ENCODE measurements at regions not wholly inside any gene's neighbourhood (a gene's known extent, or its start where the extent isn't known, plus 50 kb on each side); places are given as distances from the start of the nearest gene placed in this dataset.

DNA sequence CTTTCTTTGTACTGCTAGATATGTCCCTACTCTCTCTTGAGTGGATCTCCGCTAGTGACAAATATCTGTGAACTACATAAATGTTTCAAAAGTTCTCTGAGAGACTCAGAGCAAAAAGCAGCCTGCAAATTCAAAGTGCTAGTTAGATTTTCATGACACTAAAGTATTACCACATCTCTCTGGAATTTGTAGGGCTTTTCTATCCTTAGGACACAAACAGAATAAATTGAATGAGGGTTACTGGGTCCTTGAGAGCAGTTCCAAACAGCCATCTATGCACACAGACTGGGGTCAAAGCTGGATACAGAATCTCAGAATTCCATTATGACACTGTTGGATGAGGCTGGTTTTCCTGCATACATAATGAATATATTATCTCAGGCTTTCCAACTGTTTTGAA is 953.2 kb downstream of the DIAPH3 start:
- POLR2A ChIA-PET = no interaction called here

DNA sequence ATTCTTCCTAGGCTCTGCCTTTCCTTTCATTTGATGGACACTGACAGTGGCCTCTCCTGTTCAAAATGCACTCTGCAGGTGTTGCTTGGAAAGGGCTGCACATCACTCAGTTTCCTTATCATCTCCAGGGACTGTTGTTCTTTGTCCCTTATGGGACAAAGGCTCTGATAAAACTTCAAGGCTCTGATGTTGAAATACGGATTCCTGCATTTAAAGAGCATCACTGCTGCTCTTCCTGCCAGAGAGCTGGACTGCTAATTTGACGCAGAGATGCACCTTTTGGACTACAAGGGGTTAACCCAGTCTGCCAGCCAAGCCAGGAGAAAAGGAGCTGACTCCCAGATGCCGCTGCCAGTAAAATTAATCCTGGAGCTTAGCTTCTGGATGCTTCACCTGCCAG is 952.1 kb downstream of the DIAPH3 start:
- Histone ChIP-seq H3K36me3 (ENCODE audit: control insufficient read depth in 2 of 2, insufficient read depth in 1 of 2, low read length in 2 of 2) (no peaks in the 10 kb centered on the region), H3K4me1 (ENCODE audit: control insufficient read depth, insufficient read depth, low read length) (no peaks in the 10 kb centered on the region), H3K4me3 (ENCODE audit: low read depth, low read length) (no peak overlapping the region), H3K27ac (ENCODE audit: extremely low read depth, low read depth, low read length) (no peak overlapping the region), H3K9me3 (ENCODE audit: control insufficient read depth, insufficient read depth, low read depth, low read length) (no peaks in the 10 kb centered on the region)
- CTCF ChIA-PET = no interaction called here
- POLR2A ChIA-PET = no interaction called here
- TF ChIP-seq ZNF202 (tag by site-specific recombination; IDR thresholded peaks at IDR 0.05; ENCODE audit: borderline replicate concordance) (no peak), YY1 (tag by site-specific recombination; IDR thresholded peaks at IDR 0.05) (no peak), ZFHX2 (tag by site-specific recombination; conservative IDR thresholded peaks at IDR 0.05) (no peak)
- TF ChIP-seq, protein P1, sequence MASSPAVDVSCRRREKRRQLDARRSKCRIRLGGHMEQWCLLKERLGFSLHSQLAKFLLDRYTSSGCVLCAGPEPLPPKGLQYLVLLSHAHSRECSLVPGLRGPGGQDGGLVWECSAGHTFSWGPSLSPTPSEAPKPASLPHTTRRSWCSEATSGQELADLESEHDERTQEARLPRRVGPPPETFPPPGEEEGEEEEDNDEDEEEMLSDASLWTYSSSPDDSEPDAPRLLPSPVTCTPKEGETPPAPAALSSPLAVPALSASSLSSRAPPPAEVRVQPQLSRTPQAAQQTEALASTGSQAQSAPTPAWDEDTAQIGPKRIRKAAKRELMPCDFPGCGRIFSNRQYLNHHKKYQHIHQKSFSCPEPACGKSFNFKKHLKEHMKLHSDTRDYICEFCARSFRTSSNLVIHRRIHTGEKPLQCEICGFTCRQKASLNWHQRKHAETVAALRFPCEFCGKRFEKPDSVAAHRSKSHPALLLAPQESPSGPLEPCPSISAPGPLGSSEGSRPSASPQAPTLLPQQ (tag by site-specific recombination; IDR thresholded peaks at IDR 0.05) = no peak
- TF ChIP-seq, protein P2, sequence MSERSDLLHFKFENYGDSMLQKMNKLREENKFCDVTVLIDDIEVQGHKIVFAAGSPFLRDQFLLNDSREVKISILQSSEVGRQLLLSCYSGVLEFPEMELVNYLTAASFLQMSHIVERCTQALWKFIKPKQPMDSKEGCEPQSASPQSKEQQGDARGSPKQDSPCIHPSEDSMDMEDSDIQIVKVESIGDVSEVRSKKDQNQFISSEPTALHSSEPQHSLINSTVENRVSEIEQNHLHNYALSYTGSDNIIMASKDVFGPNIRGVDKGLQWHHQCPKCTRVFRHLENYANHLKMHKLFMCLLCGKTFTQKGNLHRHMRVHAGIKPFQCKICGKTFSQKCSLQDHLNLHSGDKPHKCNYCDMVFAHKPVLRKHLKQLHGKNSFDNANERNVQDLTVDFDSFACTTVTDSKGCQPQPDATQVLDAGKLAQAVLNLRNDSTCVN (tag by site-specific recombination; optimal IDR thresholded peaks at IDR 0.05) = no peak

More for the DNA sequence above, 953.2 kb downstream of the DIAPH3 start:
- H3K4me3 ChIP-seq (ENCODE audit: low read depth, low read length) = no peak overlapping the region
- H3K27ac ChIP-seq (ENCODE audit: extremely low read depth, low read depth, low read length) = no peak overlapping the region
- H3K9me3 ChIP-seq (ENCODE audit: control insufficient read depth, insufficient read depth, low read depth, low read length) = no peaks in the 10 kb centered on the region
- no peaks in the 10 kb centered on the region for H3K36me3 ChIP-seq (ENCODE audit: control insufficient read depth in 2 of 2, insufficient read depth in 1 of 2, low read length in 2 of 2)
- CTCF ChIA-PET = no interaction called here
- no peak for TF ChIP-seq ZNF174 (tag by site-specific recombination; IDR thresholded peaks at IDR 0.05)
- TF ChIP-seq, protein P3, sequence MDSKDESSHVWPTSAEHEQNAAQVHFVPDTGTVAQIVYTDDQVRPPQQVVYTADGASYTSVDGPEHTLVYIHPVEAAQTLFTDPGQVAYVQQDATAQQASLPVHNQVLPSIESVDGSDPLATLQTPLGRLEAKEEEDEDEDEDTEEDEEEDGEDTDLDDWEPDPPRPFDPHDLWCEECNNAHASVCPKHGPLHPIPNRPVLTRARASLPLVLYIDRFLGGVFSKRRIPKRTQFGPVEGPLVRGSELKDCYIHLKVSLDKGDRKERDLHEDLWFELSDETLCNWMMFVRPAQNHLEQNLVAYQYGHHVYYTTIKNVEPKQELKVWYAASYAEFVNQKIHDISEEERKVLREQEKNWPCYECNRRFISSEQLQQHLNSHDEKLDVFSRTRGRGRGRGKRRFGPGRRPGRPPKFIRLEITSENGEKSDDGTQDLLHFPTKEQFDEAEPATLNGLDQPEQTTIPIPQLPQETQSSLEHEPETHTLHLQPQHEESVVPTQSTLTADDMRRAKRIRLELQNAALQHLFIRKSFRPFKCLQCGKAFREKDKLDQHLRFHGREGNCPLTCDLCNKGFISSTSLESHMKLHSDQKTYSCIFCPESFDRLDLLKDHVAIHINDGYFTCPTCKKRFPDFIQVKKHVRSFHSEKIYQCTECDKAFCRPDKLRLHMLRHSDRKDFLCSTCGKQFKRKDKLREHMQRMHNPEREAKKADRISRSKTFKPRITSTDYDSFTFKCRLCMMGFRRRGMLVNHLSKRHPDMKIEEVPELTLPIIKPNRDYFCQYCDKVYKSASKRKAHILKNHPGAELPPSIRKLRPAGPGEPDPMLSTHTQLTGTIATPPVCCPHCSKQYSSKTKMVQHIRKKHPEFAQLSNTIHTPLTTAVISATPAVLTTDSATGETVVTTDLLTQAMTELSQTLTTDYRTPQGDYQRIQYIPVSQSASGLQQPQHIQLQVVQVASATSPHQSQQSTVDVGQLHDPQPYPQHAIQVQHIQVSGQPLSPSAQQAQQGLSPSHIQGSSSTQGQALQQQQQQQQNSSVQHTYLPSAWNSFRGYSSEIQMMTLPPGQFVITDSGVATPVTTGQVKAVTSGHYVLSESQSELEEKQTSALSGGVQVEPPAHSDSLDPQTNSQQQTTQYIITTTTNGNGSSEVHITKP (tag by site-specific recombination; IDR thresholded peaks at IDR 0.05) = no peak
- no peak for TF ChIP-seq ZNF530 (tag by site-specific recombination; IDR thresholded peaks at IDR 0.05; ENCODE audit: low read depth)
- no peak for TF ChIP-seq ZNF335 (tag by site-specific recombination; conservative IDR thresholded peaks at IDR 0.05)
- TF ChIP-seq ZNF48 (tag by site-specific recombination; IDR thresholded peaks at IDR 0.05) = no peak
- TF ChIP-seq, protein P2 (tag by site-specific recombination; optimal IDR thresholded peaks at IDR 0.05) = no peak
- no peaks in the 10 kb centered on the region for H3K4me1 ChIP-seq (ENCODE audit: control insufficient read depth, insufficient read depth, low read length)

DNA sequence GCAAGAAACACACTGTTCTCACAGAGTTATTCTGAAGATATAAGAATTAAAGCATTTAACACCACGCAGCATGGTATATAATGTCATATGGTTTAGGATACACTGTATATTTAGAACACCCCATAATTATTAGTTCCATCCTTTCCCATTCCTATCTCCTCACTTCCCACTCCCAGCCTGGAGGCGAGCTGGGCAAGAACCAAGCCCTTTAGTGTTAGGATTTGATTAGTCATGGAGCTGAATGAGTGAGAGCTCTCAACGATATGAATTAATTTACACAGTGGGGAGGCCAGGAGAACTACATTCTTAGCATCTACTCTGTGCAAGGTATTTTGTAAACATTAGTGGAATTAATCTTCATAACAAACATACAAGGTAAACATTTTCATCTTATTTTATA is 934.3 kb downstream of the DIAPH3 start:
- Histone ChIP-seq H3K9me3 (ENCODE audit: control insufficient read depth, insufficient read depth, low read depth, low read length) (no peaks in the 10 kb centered on the region), H3K36me3 (ENCODE audit: control insufficient read depth in 2 of 2, insufficient read depth in 1 of 2, low read length in 2 of 2) (no peaks in the 10 kb centered on the region), H3K27ac (ENCODE audit: extremely low read depth, low read depth, low read length) (no peak overlapping the region), H3K4me1 (ENCODE audit: control insufficient read depth, insufficient read depth, low read length) (no peaks in the 10 kb centered on the region), H3K4me3 (ENCODE audit: low read depth, low read length) (no peak overlapping the region)
- ChIA-PET CTCF (no interaction called here), POLR2A (no interaction called here)
- TF ChIP-seq ZNF654 (tag by site-specific recombination; IDR thresholded peaks at IDR 0.05; ENCODE audit: low read depth) (no peak), ZNF404 (tag by site-specific recombination; IDR thresholded peaks at IDR 0.05) (no peak), ZNF266 (tag by site-specific recombination; IDR thresholded peaks at IDR 0.05; ENCODE audit: low read depth) (no peak), ZNF214 (tag by site-specific recombination; IDR thresholded peaks at IDR 0.05; ENCODE audit: borderline replicate concordance) (no peak), ZEB2 (tag by site-specific recombination; IDR thresholded peaks at IDR 0.05) (no peak), ZBTB1 (tag by site-specific recombination; IDR thresholded peaks at IDR 0.05) (no peak), ZNF548 (tag by site-specific recombination; IDR thresholded peaks at IDR 0.05) (no peak), SCRT2 (tag by site-specific recombination; IDR thresholded peaks at IDR 0.05) (no peak), ZFP69B (tag by site-specific recombination; IDR thresholded peaks at IDR 0.05) (no peak), KLF7 (tag by site-specific recombination; IDR thresholded peaks at IDR 0.05; ENCODE audit: borderline replicate concordance) (no peak), TRIM28 (IDR thresholded peaks at IDR 0.05; ENCODE audit: borderline replicate concordance, low read length) (no peak)
- TF ChIP-seq, protein P1 (tag by site-specific recombination; IDR thresholded peaks at IDR 0.05) = no peak
- TF ChIP-seq, protein P4, sequence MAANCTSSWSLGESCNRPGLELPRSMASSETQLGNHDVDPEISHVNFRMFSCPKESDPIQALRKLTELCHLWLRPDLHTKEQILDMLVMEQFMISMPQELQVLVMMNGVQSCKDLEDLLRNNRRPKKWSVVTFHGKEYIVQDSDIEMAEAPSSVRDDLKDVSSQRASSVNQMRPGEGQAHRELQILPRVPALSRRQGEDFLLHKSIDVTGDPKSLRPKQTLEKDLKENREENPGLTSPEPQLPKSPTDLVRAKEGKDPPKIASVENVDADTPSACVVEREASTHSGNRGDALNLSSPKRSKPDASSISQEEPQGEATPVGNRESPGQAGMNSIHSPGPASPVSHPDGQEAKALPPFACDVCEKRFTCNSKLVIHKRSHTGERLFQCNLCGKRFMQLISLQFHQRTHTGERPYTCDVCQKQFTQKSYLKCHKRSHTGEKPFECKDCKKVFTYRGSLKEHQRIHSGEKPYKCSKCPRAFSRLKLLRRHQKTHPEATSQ (tag by site-specific recombination; IDR thresholded peaks at IDR 0.05) = no peak

Measured in HEK293 (cell line).